ENCODE measurements at regions not wholly inside any gene's neighbourhood (a gene's known extent, or its start where the extent isn't known, plus 50 kb on each side); places are given as distances from the start of the nearest gene placed in this dataset.
A peak's percentile ranks its signal among the peaks of the same experiment; 100 is the strongest.

DNA sequence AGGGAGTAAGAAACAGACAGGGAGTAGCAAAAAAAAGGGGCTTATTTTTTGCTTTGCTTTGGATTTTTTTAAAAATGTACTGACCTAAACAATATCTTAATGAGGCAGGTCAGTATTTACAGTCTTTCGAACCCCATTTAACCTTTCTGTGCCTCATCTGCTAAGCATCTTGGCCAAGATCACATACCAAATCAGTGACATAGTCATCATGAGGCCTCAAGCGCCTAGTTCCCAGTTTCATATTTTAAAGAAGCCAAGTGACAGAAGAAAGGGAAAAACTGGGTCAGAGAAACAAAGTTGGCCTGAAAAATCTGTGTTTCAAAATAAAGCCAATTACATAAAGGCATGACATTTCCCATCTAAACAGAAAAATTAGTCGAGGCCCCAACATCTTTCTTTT lies 94.6 kb upstream of the WDR44 start:
- CTCF ChIA-PET = no interaction called here
- intact Hi-C loops (cut with micrococcal nuclease) = no loop called here
- POLR2A ChIA-PET = no interaction called here
- ATAC-seq = no peak
- no peak overlapping the region for H3K27ac Mint-ChIP-seq
- H3K4me1 Mint-ChIP-seq = no peaks in the 10 kb centered on the region
- H3K9me3 Mint-ChIP-seq = no peaks in the 10 kb centered on the region
- no peaks in the 10 kb centered on the region for H3K9me3 ChIP-seq (ENCODE audit: control insufficient read depth in 2 of 3, low read length in 3 of 3)
- DNase-seq = no peak
- peaks cover 0 to 3% (median 0%) of the 10 kb centered on the region in 5 donors for H3K27me3 Mint-ChIP-seq
- no peak overlapping the region for H3K4me3 Mint-ChIP-seq
- no peaks in the 10 kb centered on the region for H3K27me3 ChIP-seq (ENCODE audit: control insufficient read depth in 2 of 2, insufficient read depth in 2 of 2, low read length in 2 of 2)
- H3K36me3 Mint-ChIP-seq = no peaks in the 10 kb centered on the region
- no peaks in the 10 kb centered on the region for H3K4me1 ChIP-seq (ENCODE audit: control insufficient read depth in 2 of 2, insufficient read depth in 2 of 2, low read length in 2 of 2)
- no peaks in the 10 kb centered on the region for H3K36me3 ChIP-seq (ENCODE audit: control insufficient read depth in 2 of 3, insufficient read depth in 3 of 3, low read length in 3 of 3)
- no peak overlapping the region for H3K4me3 ChIP-seq (ENCODE audit: low read length)
- H3K27ac ChIP-seq (ENCODE audit: low read depth, low read length) = no peak overlapping the region

- Mint-ChIP-seq H3K4me3 (no peak overlapping the region), H3K27me3 (peaks cover 0 to 3% (median 0%) of the 10 kb centered on the region in 5 donors), H3K27ac (no peak overlapping the region), H3K4me1 (no peaks in the 10 kb centered on the region), H3K9me3 (no peaks in the 10 kb centered on the region), H3K36me3 (no peaks in the 10 kb centered on the region)
- Histone ChIP-seq H3K4me3 (ENCODE audit: low read length) (no peak overlapping the region), H3K4me1 (ENCODE audit: control insufficient read depth in 2 of 2, insufficient read depth in 2 of 2, low read length in 2 of 2) (no peaks in the 10 kb centered on the region), H3K36me3 (ENCODE audit: control insufficient read depth in 2 of 3, insufficient read depth in 3 of 3, low read length in 3 of 3) (no peaks in the 10 kb centered on the region), H3K27ac (ENCODE audit: low read depth, low read length) (no peak overlapping the region), H3K9me3 (ENCODE audit: control insufficient read depth in 2 of 3, low read length in 3 of 3) (no peaks in the 10 kb centered on the region), H3K27me3 (ENCODE audit: control insufficient read depth in 2 of 2, insufficient read depth in 2 of 2, low read length in 2 of 2) (no peaks in the 10 kb centered on the region)
- POLR2A ChIA-PET = no interaction called here
- DNase-seq (no peak), ATAC-seq (no peak)
- intact Hi-C loops (cut with micrococcal nuclease) = no loop called here
- CTCF ChIA-PET = no interaction called here
These were observed 92.9 kb upstream of the WDR44 start for GRCh38 chrX:118252967-118253366.

DNA sequence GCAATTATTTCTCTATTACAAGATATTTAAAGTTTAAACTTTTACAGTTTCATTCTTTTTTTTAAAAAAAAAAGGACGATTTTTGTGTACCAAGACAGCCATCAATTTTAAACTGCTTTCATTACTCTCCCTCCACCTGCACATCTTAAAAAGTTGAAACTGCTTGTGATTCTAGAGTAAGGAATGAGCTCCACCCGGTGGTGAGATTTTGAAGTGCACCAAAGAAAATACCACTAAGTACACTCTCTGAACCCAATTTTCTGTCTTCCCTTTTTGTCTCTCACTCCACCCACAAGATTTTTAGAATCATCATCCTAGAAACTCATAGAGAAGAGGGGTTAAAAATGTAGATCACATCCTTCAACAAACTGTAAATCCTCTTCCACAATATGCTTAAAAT lies 91.3 kb upstream of the WDR44 start:
- intact Hi-C loops (cut with micrococcal nuclease) = no loop called here
- H3K4me1 Mint-ChIP-seq = peaks cover 0 to 3% (median 0%) of the 10 kb centered on the region in 7 donors

DNA sequence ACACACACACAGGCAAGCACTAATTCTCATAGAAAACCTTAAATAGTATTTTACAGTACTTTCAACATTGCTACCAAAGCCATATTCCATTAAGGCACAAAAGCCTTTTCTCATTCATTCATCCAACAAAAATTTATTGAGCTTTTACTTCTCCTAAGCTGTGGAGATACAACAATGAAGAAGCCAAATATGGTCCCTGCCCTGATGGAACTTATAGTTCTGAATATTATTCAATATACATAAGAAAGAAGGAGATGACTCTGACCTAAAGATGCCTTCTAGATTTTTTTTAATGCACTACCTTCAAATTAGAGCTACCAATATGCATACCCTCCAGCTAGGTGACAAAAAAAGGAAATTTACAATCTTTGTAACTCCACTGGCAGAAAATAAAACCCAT lies 90.0 kb upstream of the WDR44 start:
- no peak overlapping the region for H3K27ac ChIP-seq (ENCODE audit: low read depth, low read length)
- ATAC-seq (no peak), DNase-seq (no peak)
- intact Hi-C loops (cut with micrococcal nuclease) = no loop called here
- peaks cover 0 to 7% (median 2%) of the 10 kb centered on the region in 5 donors for H3K27me3 Mint-ChIP-seq
- H3K9me3 ChIP-seq (ENCODE audit: control insufficient read depth in 2 of 3, low read length in 3 of 3) = no peaks in the 10 kb centered on the region
- H3K27me3 ChIP-seq (ENCODE audit: control insufficient read depth in 2 of 2, insufficient read depth in 2 of 2, low read length in 2 of 2) = no peaks in the 10 kb centered on the region
- H3K27ac Mint-ChIP-seq = no peak overlapping the region
- no peaks in the 10 kb centered on the region for H3K36me3 ChIP-seq (ENCODE audit: control insufficient read depth in 2 of 3, insufficient read depth in 3 of 3, low read length in 3 of 3)
- H3K9me3 Mint-ChIP-seq = no peaks in the 10 kb centered on the region
- H3K36me3 Mint-ChIP-seq = no peaks in the 10 kb centered on the region
- H3K4me3 ChIP-seq (ENCODE audit: low read length) = no peak overlapping the region
- ChIA-PET CTCF (no interaction called here), POLR2A (no interaction called here)
- no peaks in the 10 kb centered on the region for H3K4me1 ChIP-seq (ENCODE audit: control insufficient read depth in 2 of 2, insufficient read depth in 2 of 2, low read length in 2 of 2)
- H3K4me3 Mint-ChIP-seq = no peak overlapping the region
- H3K4me1 Mint-ChIP-seq = peaks cover 0 to 3% (median 0%) of the 10 kb centered on the region in 7 donors

More for the DNA sequence above, 91.3 kb upstream of the WDR44 start:
- POLR2A ChIA-PET = no interaction called here
- CTCF ChIA-PET = interaction anchor here (0.7 kb wide), 1 partner anchor 99 kb away, joined by 3 read pairs; no protein-coding TSS in a partner anchor
- H3K4me3 Mint-ChIP-seq = no peak overlapping the region
- H3K9me3 Mint-ChIP-seq = no peaks in the 10 kb centered on the region
- no peak overlapping the region for H3K4me3 ChIP-seq (ENCODE audit: low read length)
- peaks cover 0 to 3% (median 0%) of the 10 kb centered on the region in 5 donors for H3K27me3 Mint-ChIP-seq
- H3K27ac ChIP-seq (ENCODE audit: low read depth, low read length) = no peak overlapping the region
- H3K27me3 ChIP-seq (ENCODE audit: control insufficient read depth in 2 of 2, insufficient read depth in 2 of 2, low read length in 2 of 2) = no peaks in the 10 kb centered on the region
- H3K9me3 ChIP-seq (ENCODE audit: control insufficient read depth in 2 of 3, low read length in 3 of 3) = no peaks in the 10 kb centered on the region
- H3K36me3 Mint-ChIP-seq = no peaks in the 10 kb centered on the region
- H3K27ac Mint-ChIP-seq = no peak overlapping the region
- no peak for ATAC-seq
- DNase-seq = peak in 6 of 9 donors; percentile 7 to 34 (median 24)
- H3K36me3 ChIP-seq (ENCODE audit: control insufficient read depth in 2 of 3, insufficient read depth in 3 of 3, low read length in 3 of 3) = no peaks in the 10 kb centered on the region
- H3K4me1 ChIP-seq (ENCODE audit: control insufficient read depth in 2 of 2, insufficient read depth in 2 of 2, low read length in 2 of 2) = no peaks in the 10 kb centered on the region

GRCh38 chrX:118257781-118258180 lies 88.1 kb upstream of the WDR44 start:
- H3K4me3 Mint-ChIP-seq = no peak overlapping the region
- POLR2A ChIA-PET = no interaction called here
- H3K4me1 Mint-ChIP-seq = peaks cover 0 to 3% (median 0%) of the 10 kb centered on the region in 7 donors

GRCh38 chrX:118259213-118259612 lies 86.7 kb upstream of the WDR44 start:
- no peak overlapping the region for H3K4me3 Mint-ChIP-seq
- H3K4me1 ChIP-seq (ENCODE audit: control insufficient read depth in 2 of 2, insufficient read depth in 2 of 2, low read length in 2 of 2) = no peaks in the 10 kb centered on the region
- no peaks in the 10 kb centered on the region for H3K9me3 ChIP-seq (ENCODE audit: control insufficient read depth in 2 of 3, low read length in 3 of 3)
- intact Hi-C loops (cut with micrococcal nuclease) = no loop called here
- no peak overlapping the region for H3K4me3 ChIP-seq (ENCODE audit: low read length)
- ATAC-seq (no peak), DNase-seq (no peak)
- H3K36me3 Mint-ChIP-seq = no peaks in the 10 kb centered on the region
- H3K27ac ChIP-seq (ENCODE audit: low read depth, low read length) = no peak overlapping the region
- no peak overlapping the region for H3K27ac Mint-ChIP-seq
- ChIA-PET POLR2A (no interaction called here), CTCF (no interaction called here)
- H3K4me1 Mint-ChIP-seq = peaks cover 0 to 3% (median 0%) of the 10 kb centered on the region in 7 donors
- no peaks in the 10 kb centered on the region for H3K36me3 ChIP-seq (ENCODE audit: control insufficient read depth in 2 of 3, insufficient read depth in 3 of 3, low read length in 3 of 3)
- H3K27me3 ChIP-seq (ENCODE audit: control insufficient read depth in 2 of 2, insufficient read depth in 2 of 2, low read length in 2 of 2) = no peaks in the 10 kb centered on the region
- H3K9me3 Mint-ChIP-seq = no peaks in the 10 kb centered on the region
- H3K27me3 Mint-ChIP-seq = peaks cover 0 to 10% (median 3%) of the 10 kb centered on the region in 5 donors

More at GRCh38 chrX:118257781-118258180, 88.1 kb upstream of the WDR44 start:
- Mint-ChIP-seq H3K36me3 (no peaks in the 10 kb centered on the region), H3K9me3 (no peaks in the 10 kb centered on the region), H3K27ac (no peak overlapping the region), H3K27me3 (peaks cover 0 to 10% (median 3%) of the 10 kb centered on the region in 5 donors)
- intact Hi-C loops (cut with micrococcal nuclease) = no loop called here
- Histone ChIP-seq H3K4me1 (ENCODE audit: control insufficient read depth in 2 of 2, insufficient read depth in 2 of 2, low read length in 2 of 2) (no peaks in the 10 kb centered on the region), H3K9me3 (ENCODE audit: control insufficient read depth in 2 of 3, low read length in 3 of 3) (no peaks in the 10 kb centered on the region), H3K27me3 (ENCODE audit: control insufficient read depth in 2 of 2, insufficient read depth in 2 of 2, low read length in 2 of 2) (no peaks in the 10 kb centered on the region), H3K27ac (ENCODE audit: low read depth, low read length) (no peak overlapping the region), H3K36me3 (ENCODE audit: control insufficient read depth in 2 of 3, insufficient read depth in 3 of 3, low read length in 3 of 3) (no peaks in the 10 kb centered on the region), H3K4me3 (ENCODE audit: low read length) (no peak overlapping the region)
- DNase-seq = no peak
- CTCF ChIA-PET = no interaction called here
- no peak for ATAC-seq

GRCh38 chrX:118261151-118261550 lies 84.8 kb upstream of the WDR44 start:
- Histone ChIP-seq H3K9me3 (ENCODE audit: control insufficient read depth in 2 of 3, low read length in 3 of 3) (no peaks in the 10 kb centered on the region), H3K36me3 (ENCODE audit: control insufficient read depth in 2 of 3, insufficient read depth in 3 of 3, low read length in 3 of 3) (no peaks in the 10 kb centered on the region), H3K4me3 (ENCODE audit: low read length) (no peak overlapping the region), H3K27me3 (ENCODE audit: control insufficient read depth in 2 of 2, insufficient read depth in 2 of 2, low read length in 2 of 2) (no peaks in the 10 kb centered on the region), H3K27ac (ENCODE audit: low read depth, low read length) (no peak overlapping the region), H3K4me1 (ENCODE audit: control insufficient read depth in 2 of 2, insufficient read depth in 2 of 2, low read length in 2 of 2) (no peaks in the 10 kb centered on the region)
- H3K4me1 Mint-ChIP-seq = peaks cover 0 to 3% (median 0%) of the 10 kb centered on the region in 7 donors
- ChIA-PET POLR2A (no interaction called here), CTCF (no interaction called here)
- peaks cover 0 to 10% (median 3%) of the 10 kb centered on the region in 5 donors for H3K27me3 Mint-ChIP-seq
- H3K9me3 Mint-ChIP-seq = no peaks in the 10 kb centered on the region
- intact Hi-C loops (cut with micrococcal nuclease) = no loop called here
- ATAC-seq (no peak), DNase-seq (no peak)
- no peak overlapping the region for H3K27ac Mint-ChIP-seq
- H3K4me3 Mint-ChIP-seq = no peak overlapping the region
- H3K36me3 Mint-ChIP-seq = no peaks in the 10 kb centered on the region

Measured in naive thymus-derived CD4-positive, alpha-beta T cell (primary cell).